GM21786 (cell line): ENCODE measurements at regions not wholly inside any gene's neighbourhood (a gene's known extent, or its start where the extent isn't known, plus 50 kb on each side); places are given as distances from the start of the nearest gene placed in this dataset.
"Not testable (repeated sequence)": the region's sequence is repeated elsewhere in the genome, so short reads cannot be mapped to it uniquely, and the experiment has no call there.

Experiments
- ATAC-seq: cut with Tn5 transposase; IDR thresholded peaks from one replicate; pipeline ENCODE4 v1.9.1; 2021; ENCODE audit not compliant: unreplicated experiment

DNA sequence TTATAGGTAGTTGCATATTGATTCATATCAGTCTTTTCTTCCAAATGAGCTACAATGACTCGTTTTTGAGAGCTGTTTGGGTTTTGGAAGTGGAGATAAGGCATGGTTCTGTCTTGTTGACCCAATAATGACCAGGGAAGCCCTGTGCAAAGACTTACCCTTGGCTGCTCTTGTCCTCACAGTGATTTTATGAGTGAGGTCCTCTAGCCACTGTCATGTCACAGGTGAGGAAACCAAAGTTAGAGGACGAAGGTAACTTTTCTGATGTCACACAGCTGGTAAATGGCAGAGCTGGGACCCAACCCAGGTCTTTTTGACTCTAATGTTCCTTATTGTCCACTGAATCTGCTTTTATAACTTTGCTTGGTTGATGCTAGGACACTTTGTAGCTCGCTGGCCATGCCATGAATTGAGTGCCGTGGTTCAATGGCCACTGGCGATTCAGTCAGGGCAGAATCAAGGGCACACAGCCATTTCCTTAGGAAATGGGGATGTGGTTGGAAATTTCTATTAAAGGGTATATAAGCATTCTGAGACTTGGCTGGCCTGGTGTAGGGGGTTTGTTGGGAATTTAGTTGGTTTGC, 249.1 kb downstream of the GOLGA6L6 start:
- ATAC-seq = not testable (repeated sequence)

DNA sequence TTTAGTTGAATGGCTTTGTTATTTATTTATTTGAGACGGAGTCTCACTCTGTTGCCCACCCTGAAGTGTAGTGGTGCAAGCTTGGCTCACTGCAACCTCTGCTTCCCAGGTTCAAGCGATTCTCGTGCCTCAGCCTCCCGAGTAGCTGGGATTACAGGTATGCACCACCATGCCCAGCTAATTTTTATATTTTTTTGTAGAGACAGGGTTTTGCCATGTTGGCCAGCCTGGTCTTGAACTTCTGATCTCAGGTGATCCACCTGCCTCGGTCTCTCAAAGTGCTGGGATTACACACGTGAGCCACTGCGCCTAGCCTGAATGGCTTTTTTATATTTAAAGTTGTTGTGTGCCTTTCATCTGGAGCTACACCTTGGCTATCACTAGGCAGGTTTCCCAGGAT, 250.0 kb downstream of the GOLGA6L6 start:
- ATAC-seq = not testable (repeated sequence)

DNA sequence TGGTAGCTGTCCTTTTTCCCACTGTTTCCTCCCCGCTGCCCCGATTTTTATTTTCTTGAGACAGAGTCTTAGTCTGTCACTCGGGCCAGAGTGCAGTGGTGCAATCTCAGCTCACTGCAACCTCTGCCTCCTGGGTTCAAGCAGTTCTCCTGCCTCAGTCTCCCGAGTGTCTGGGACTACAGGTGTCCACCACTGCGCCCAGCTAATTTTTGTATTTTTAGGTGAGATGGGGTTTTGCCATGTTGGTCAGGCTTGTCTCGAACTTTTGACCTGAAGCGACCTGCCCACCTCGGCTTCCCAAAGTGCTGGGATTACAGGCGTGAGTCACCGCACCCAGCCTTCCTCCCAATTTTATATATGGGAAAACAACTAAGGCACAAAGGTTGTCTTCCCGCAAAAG, 251.0 kb downstream of the GOLGA6L6 start:
- ATAC-seq = not testable (repeated sequence)

DNA sequence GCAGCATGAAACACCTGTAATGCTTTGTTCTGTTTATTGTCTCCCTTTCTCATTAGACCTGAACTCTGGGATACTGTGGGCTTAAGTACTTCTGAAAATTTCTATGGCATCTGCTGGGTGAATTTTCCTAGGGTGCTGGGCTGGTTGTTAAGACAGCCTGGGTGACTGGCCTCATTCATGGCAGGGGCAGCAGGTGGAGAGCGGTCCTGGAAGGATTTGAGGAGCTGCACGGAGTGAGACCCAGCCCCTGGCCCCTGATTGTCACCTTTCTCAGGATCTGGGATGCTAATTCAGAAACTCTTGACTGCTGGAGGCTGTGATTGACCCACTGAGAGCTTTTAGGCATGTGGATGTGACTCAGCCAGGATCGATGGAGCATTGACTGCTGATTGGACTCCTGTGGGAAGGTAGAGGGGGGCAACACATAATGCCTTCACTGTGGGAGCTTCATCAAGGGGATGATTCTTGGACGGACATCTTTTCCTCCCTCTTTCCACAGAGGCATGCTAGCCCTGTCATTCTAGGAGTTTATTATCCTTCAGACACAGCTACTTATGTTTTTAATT, 252.0 kb downstream of the GOLGA6L6 start:
- not testable (repeated sequence) for ATAC-seq

DNA sequence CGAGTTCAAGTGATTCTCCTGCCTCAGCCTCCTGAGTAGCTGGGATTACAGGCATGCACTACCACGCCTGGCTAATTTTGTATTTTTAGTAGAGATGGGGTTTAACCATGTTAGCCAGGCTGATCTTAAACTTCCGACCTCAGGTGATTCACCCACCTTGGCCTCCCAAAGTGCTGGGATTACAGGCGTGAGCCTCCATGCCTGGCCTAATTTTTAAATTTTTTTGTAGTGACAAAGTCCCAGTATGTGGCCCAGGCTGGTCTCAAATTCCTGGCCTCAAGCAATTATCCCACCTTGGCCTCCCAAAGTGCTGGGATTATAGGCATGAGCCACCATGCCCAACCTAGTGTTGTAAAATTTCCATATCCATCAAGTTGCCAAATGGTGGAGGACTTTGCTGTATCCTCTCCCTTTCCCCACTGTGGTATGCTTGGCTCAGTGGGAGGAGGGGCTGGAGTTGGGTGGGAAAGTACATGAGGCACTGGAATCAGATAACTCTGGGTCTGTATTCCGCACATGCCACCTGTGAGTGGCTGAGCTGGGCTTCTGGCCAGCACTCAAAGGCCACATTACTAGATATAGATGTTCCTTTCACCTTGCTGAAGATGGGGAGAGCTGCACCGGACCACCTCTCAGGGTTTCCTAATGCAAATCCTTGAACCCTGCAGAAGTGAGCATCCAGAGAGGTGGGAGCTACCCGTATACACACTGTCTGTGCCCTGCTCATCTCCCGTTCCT, 252.6 kb downstream of the GOLGA6L6 start:
- ATAC-seq = not testable (repeated sequence)

DNA sequence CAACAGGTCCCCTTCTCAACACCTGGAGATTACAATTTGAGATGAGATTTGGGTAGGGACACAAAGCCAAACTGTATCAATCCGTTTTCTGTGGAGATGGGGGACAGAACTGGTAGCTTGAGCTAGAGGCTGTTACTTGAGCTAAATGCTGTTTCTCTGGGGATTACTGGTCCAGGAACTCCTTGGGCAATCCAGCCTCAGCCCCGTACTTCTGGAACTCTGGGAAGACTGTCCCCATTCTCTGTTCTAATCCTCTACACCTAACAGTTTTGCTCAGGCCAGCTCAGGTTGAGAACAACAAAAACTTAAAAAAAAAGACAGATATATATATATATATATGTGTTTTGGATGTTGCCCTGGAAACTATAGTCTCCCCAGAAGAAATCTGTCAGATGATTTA, 255.0 kb downstream of the GOLGA6L6 start:
- ATAC-seq = not testable (repeated sequence)

DNA sequence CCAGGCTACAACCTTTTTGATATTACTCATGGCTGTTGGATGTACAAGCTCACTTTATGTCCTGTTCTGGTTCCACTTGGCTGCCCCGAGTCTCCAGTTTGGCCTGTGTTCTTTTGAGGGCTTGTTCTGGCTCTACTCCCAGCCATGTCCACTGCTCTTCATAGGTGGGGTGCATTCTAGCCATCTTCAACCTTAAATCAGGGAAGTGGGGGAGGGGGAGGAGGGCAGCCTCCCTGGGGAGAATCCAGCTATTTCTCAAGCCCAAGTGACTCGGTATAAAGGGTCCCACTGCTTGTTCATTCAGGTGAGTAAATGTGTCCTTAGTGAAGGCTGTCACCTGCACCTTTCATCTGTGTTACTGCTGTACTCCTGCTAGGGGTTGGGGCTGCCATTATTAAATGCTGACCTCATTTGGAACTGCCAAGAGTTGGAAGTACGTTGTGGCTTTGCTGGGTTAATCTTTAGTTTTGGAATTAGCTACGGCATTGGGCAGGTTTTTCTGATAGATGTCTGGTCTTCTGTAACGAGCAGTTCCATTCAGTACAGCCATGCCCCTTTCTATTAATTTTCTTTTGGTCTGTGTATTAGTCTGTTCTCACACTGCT, 255.8 kb downstream of the GOLGA6L6 start:
- not testable (repeated sequence) for ATAC-seq

DNA sequence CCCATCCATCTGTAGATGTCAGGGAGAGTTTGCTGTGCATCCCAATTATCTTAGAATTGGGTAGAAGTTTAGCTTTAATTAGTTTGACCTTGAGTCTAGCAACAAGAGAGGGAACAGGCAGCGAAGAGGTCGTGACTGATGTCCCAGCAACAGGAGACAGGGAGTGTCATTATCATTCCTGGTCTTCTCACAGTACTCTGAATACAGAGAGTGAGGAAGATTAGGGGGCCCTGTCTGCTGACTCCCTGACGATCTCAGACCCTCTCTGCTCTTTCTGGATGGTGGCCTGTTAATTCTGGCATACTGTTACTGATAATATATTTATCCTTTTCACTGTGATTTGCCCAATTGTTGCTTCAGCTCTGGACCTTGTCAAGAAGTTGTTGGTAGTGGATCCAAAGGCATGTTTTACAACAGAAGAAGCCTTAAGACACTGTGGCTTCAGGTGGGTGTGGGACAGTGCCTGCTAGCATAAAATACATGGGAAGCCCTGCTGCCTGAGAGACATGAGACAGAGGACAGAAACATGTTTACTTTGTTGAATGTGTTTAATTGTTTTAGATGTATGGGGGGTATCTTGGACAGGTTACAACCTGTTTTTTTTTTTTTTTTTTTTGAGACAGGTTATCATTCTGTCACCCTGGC, 256.6 kb downstream of the GOLGA6L6 start:
- not testable (repeated sequence) for ATAC-seq

DNA sequence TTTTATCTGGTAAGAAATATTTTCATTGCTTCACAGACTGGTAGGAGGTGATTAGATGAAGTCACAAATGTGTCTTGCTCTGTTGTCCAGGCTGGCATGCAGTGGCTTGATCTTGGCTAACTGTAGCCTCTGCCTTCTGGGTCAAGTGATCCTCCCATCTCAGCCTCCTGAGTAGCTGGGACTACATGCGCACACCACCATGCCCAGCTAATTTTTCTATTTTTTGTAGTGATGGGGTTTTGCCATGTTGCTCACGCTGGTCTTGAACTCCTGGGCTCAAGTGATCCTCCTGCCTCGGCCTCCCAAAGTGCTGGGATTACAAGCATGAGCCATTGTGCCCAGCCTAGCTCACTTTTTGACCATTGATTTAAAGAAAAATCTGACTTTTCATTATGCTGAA, 257.9 kb downstream of the GOLGA6L6 start:
- ATAC-seq = not testable (repeated sequence)

DNA sequence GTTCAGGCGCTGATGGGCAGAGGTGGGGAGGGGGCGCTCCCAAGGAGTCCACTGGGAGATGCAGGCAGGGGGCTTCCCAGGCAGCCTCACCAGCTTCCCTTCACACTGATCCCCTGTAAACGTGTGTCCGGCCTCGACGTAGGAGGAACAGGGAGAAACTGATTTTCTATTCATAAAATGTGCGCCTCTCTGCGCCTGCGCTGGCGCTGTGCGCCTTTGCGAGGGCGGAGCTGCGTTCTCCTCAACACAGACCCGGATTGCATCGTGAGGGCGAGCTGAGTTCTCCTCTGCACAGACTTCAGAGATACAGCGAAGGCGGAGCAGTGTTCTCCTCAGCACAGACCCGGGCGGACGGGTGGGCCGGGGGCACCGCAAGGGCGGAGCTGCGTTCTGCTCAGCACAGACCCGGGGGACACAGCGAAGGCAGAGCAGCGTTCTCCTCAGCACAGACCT, 259.1 kb downstream of the GOLGA6L6 start:
- ATAC-seq = not testable (repeated sequence)

DNA sequence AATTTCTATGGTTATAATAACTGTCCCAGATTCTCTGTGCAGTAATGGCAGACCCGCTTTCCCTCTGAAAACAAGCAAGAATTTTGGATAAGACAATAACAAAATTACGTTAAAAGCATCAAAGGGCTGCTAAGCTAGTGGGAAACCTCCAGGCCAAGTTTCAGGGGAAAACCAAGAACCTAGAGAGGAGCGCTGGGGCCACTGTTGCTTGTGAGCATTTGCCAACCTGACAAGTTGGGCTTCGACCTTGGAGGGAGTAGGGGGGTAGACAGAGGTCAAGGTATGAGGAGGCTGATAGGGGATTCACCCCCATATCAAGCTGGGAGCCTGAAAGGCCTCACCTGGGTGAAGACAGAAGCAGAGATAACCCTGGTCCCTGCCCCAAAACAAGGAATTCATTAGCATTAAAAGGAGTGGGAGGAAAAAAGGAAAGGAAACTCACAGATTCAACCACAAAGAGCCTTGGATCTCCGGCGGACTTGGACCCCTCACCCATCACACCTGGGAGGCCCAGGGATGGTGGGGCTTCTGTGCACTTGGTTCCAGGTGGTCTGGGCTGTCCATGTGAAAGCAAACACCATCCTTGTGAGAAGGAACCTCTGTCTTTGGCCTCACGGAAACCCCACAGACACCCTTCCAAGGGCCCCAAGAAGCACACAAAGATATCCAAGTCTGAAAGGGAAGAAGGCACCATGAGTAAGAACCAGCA, 259.9 kb downstream of the GOLGA6L6 start:
- ATAC-seq = not testable (repeated sequence)

DNA sequence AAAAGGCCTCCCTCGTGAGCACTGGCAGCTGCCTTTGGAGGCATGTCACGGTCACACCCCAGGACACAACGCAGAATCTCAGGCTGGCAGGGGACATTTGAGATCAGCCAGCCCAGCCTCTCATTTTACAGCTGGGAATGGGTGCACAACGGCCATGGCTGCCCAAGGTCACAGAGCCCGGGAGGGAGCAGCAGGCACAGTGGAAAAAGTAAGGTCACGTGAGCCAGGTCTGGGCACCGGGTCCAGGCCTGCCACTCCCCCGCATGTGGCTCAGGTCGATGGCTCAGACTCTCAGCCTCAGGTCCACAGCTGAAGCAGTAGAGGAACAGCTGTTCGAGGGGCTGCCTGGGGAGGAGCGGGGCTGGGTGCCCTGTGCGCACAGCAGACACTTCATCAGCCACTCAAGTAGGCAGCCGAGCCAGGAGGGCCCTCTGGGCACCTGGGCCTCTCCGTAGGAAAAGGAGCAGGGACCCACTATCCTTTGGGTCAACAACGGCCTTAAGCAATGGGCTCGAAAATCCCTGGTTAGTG, 260.6 kb downstream of the GOLGA6L6 start:
- no peak for ATAC-seq

DNA sequence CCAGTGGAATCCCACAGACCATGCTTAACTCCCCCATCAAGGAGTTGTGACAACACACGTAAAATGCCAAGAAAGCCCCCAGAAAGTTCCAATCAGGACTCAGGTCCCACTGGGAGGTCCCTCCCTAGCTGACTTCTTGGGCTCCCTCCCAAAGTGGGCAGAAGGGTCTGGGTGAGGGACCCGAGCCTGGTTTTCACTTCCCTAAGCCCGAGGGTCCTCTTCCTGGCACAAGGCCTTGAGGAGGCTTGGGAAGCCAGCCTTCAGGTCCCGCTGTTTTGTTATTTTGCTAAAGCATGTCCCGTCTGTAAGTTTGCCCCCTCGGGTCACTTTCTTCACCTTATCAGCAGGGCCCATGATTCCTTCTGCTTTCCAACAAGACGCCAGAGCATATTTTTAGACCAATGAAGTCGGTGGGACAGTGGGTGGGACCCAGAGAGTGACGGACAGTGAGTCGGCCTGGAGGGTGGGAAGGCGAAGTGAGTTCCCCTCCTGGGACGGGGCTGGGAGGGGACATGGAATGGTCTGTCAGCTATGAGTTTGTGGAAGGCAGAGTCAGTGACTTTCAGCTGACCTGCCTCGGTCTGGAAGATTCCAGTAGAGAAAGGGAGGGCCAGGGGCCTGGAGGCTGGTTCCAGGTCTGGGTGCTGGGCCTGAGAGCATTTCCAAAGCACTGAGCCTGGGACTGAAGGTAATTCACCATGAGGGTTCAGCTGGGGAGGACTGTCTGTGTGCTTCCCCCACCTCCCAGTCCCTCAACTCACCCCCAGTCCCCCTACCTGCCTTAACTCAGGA, 261.3 kb downstream of the GOLGA6L6 start:
- ATAC-seq = not testable (repeated sequence)

DNA sequence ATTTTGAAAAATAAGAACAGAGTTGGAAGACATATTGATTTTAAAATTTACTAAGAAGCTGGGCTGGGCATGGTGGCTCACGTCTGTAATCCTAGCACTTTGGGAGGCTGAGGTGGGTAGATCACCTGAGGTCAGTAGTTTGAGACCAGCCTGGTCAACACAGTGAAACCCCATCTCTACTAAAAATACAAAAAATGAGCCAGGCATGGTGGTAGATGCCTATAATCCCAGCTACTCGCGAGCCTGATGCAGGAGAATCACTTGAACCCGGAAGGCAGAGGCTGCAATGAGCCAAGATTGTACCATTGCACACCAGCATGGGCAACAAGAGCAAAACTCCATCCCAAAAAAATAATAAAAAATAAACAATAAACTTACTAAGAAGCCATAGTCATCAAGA, 262.5 kb downstream of the GOLGA6L6 start:
- not testable (repeated sequence) for ATAC-seq

DNA sequence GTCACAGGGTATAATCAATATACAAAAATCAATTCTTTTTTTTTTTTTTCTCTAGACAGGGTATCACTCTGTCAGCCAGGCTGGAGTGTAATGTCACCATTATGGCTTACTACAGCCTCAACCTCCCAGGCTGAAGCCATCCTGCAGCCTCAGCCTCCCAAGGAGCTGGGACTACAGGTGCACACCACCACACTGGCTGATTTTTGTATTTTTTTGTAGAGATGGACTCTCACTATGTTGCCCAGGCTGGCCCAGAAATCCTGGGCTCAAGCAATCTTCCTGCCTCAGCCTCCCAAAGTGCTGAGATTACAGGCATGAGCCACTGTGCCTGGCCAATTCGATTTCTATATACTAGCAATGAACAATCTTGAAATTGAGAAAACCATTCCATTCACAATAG, 263.2 kb downstream of the GOLGA6L6 start:
- not testable (repeated sequence) for ATAC-seq

DNA sequence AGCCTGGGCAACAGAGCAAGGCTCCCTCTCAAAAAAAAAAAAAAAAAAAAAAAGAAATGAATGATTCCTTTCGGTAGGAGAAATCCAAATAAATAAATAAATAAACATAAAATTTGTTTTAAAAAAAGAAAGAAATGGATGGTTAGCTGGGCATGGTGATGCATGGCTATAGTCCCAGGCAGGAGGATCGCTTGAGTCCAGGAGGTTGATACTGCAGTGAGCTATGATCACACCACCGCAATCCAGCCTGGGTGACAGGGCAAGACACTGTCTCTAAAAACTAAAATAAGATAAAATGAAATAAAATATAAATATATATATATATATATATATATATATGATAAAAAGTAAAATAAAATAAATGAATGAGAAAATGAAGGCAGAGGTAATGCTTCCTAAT, 264.1 kb downstream of the GOLGA6L6 start:
- not testable (repeated sequence) for ATAC-seq

DNA sequence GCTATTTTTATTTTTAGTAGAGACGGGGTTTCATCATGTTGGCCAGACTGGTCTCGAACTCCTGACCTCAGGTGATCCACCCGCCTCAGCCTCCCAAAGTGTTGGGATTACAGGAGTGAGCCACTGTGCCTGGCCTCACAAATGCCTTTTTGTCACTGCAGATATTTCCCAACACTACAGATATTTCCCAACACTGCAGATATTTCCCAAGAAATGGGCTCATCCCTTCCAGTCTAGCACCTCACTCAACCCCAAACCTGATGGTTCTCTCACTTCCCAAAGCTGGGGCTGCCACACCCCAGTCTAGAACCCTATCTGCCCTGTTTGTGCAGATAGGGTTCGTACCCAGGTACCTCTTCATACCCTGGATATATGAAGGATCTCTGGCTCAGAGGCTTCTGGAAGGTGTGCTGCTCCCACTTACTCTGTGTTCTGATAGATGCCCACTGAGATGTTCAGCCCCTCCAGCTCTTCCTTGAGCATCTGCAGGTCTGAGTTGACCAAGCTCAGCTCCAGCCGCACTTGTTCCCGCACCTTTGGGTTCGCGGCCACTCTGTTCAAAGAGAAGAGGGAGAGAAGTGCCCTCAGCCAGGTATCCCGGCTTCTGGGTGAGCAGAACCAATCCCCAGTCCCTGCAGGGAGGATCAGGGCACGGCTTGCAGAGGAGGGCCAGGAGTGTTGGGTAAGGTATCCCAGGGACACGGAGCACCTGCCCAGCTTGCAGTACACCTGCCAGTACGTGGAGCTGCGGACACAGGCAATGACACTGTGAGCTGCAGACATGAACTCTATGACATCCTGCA, 265.1 kb downstream of the GOLGA6L6 start:
- ATAC-seq = not testable (repeated sequence)

DNA sequence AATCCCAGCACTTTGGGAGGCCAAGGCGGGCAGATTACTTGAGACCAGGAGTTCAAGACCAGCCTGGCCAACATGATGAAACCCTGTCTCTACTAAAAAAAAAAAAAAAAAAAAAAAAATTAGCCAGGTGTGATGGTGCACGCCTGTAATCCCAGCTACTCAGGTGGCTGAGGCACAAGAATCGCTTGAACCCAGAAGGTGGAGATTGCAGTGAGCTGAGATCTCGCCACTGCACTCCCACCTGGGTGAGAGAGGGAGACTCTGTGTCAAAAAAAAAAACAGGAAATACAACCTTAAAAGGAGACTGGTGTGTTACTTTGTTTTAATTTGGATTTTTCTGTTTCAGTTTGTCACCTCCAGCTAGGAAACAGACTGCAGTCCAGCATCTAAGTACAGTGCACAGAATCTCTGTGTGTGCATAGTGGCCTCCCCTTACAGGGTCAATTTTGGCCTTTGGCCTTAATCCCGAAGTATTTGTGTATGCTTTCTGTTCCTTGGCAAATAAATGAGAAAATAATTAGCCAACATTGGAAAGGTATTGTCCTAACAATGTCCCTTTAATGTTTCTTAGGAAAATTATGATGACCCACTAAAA, 266.1 kb downstream of the GOLGA6L6 start:
- ATAC-seq = not testable (repeated sequence)
